Mesothelial cell of epicardium (in vitro differentiated cells): ENCODE measurements at regions not wholly inside any gene's neighbourhood (a gene's known extent, or its start where the extent isn't known, plus 50 kb on each side); places are given as distances from the start of the nearest gene placed in this dataset.

ENCODE experiments used
- DNase-seq, 2 experiments: peaks; one replicate each; pipeline ENCODE4 v3.0.0; 2021; ENCODE audit warnings: low spot score in 2 of 2; ENCODE audit not compliant: unreplicated experiment in 2 of 2
- H3K27ac Mint-ChIP-seq: 2 replicates; pipeline ENCODE4 v1.8.0; 2021; ENCODE audit warnings: mixed read lengths
- H3K27me3 Mint-ChIP-seq: 2 replicates; pipeline ENCODE4 v1.8.0; 2021; ENCODE audit warnings: low read depth, mixed read lengths
- H3K36me3 Mint-ChIP-seq: 2 replicates; pipeline ENCODE4 v1.8.0; 2021; ENCODE audit warnings: mixed read lengths
- H3K4me1 Mint-ChIP-seq: 2 replicates; pipeline ENCODE4 v1.8.0; 2021; ENCODE audit warnings: mixed read lengths
- H3K4me3 Mint-ChIP-seq: 2 replicates; pipeline ENCODE4 v1.8.0; 2021; ENCODE audit warnings: mild to moderate bottlenecking, moderate library complexity, mixed read lengths
- H3K9me3 Mint-ChIP-seq: 2 replicates; pipeline ENCODE4 v1.8.0; 2021; ENCODE audit warnings: mixed read lengths
- CTCF ChIP-seq: fragments of 200-600 bp; sonication (generic); IDR thresholded peaks from one replicate; pipeline ENCODE4 v1.5.0; 2021; ENCODE audit warnings: antibody characterized with exemption; ENCODE audit not compliant: unreplicated experiment

GRCh38 chr1:104906141-104906540, 1156.4 kb downstream of the AMY1C start:
- H3K27me3 Mint-ChIP-seq, result no peaks in the 10 kb centered on the region
- H3K36me3 Mint-ChIP-seq, result no peaks in the 10 kb centered on the region
- no peak overlapping the region for H3K4me3 Mint-ChIP-seq
- no peak for DNase-seq
- peaks cover 25% of the 10 kb centered on the region for H3K9me3 Mint-ChIP-seq
- TF ChIP-seq CTCF, result no peak
- no peaks in the 10 kb centered on the region for H3K4me1 Mint-ChIP-seq
- H3K27ac Mint-ChIP-seq, result no peak overlapping the region

GRCh38 chr1:104919188-104919587, 1169.5 kb downstream of the AMY1C start:
- H3K27ac Mint-ChIP-seq, result no peak overlapping the region
- no peaks in the 10 kb centered on the region for H3K9me3 Mint-ChIP-seq
- H3K4me1 Mint-ChIP-seq, result no peaks in the 10 kb centered on the region
- no peaks in the 10 kb centered on the region for H3K36me3 Mint-ChIP-seq
- H3K27me3 Mint-ChIP-seq, result no peaks in the 10 kb centered on the region
- TF ChIP-seq CTCF, result no peak
- no peak overlapping the region for H3K4me3 Mint-ChIP-seq
- DNase-seq, result no peak

- Mint-ChIP-seq H3K4me1 (no peaks in the 10 kb centered on the region), H3K27ac (no peak overlapping the region), H3K4me3 (no peak overlapping the region), H3K36me3 (no peaks in the 10 kb centered on the region), H3K9me3 (no peaks in the 10 kb centered on the region), H3K27me3 (no peaks in the 10 kb centered on the region)
- no peak for DNase-seq
- TF ChIP-seq CTCF, result no peak
Measured at GRCh38 chr1:104921525-104921924, 1171.8 kb downstream of the AMY1C start.

- DNase-seq, result no peak
- TF ChIP-seq CTCF, result no peak
- no peak overlapping the region for H3K27ac Mint-ChIP-seq
- no peaks in the 10 kb centered on the region for H3K27me3 Mint-ChIP-seq
- H3K36me3 Mint-ChIP-seq, result no peaks in the 10 kb centered on the region
- H3K9me3 Mint-ChIP-seq, result no peaks in the 10 kb centered on the region
- no peak overlapping the region for H3K4me3 Mint-ChIP-seq
- H3K4me1 Mint-ChIP-seq, result no peaks in the 10 kb centered on the region
Measured at GRCh38 chr1:104923075-104923474, 1173.4 kb downstream of the AMY1C start.

GRCh38 chr1:104929280-104929679, 1179.6 kb downstream of the AMY1C start:
- Mint-ChIP-seq H3K27ac (no peak overlapping the region), H3K9me3 (peaks cover 9% of the 10 kb centered on the region), H3K4me3 (no peak overlapping the region), H3K4me1 (no peaks in the 10 kb centered on the region), H3K27me3 (no peaks in the 10 kb centered on the region), H3K36me3 (no peaks in the 10 kb centered on the region)
- TF ChIP-seq CTCF, result no peak
- DNase-seq, result no peak
